ENCODE measurements at regions not wholly inside any gene's neighbourhood (a gene's known extent, or its start where the extent isn't known, plus 50 kb on each side); places are given as distances from the start of the nearest gene placed in this dataset.
"Not testable (repeated sequence)": the region's sequence is repeated elsewhere in the genome, so short reads cannot be mapped to it uniquely, and the experiment has no call there.

- no peak for DNase-seq (ENCODE audit: low read depth)
- no peak for TF ChIP-seq CTCF (IDR thresholded peaks at IDR 0.05; ENCODE audit: low read depth, low read length, missing control alignments)
- no peak overlapping the region for H3K4me3 ChIP-seq (ENCODE audit: low read depth, low read length)
Observed at GRCh38 chr5:36801523-36801922, 75.0 kb upstream of the NIPBL start.

- no peak for DNase-seq (ENCODE audit: low read depth)
- no peak for TF ChIP-seq CTCF (IDR thresholded peaks at IDR 0.05; ENCODE audit: low read depth, low read length, missing control alignments)
- no peak overlapping the region for H3K4me3 ChIP-seq (ENCODE audit: low read depth, low read length)
Observed at GRCh38 chr5:36802187-36802586, 74.4 kb upstream of the NIPBL start.

GRCh38 chr5:36813249-36813648, 63.3 kb upstream of the NIPBL start:
- H3K4me3 ChIP-seq (ENCODE audit: low read depth, low read length); DNase-seq (ENCODE audit: low read depth): not testable (repeated sequence)

GRCh38 chr5:36815871-36816270, 60.7 kb upstream of the NIPBL start:
- H3K4me3 ChIP-seq (ENCODE audit: low read depth, low read length), result no peak overlapping the region
- TF ChIP-seq CTCF (IDR thresholded peaks at IDR 0.05; ENCODE audit: low read depth, low read length, missing control alignments), result no peak
- DNase-seq (ENCODE audit: low read depth), result no peak

- no peak overlapping the region for H3K4me3 ChIP-seq (ENCODE audit: low read depth, low read length)
- no peak for TF ChIP-seq CTCF (IDR thresholded peaks at IDR 0.05; ENCODE audit: low read depth, low read length, missing control alignments)
- DNase-seq (ENCODE audit: low read depth), result no peak
Observed at GRCh38 chr5:36820900-36821299, 55.7 kb upstream of the NIPBL start.

- no peak for TF ChIP-seq CTCF (IDR thresholded peaks at IDR 0.05; ENCODE audit: low read depth, low read length, missing control alignments)
- no peak for DNase-seq (ENCODE audit: low read depth)
- H3K4me3 ChIP-seq (ENCODE audit: low read depth, low read length), result no peak overlapping the region
Observed at GRCh38 chr5:36826694-36827093, 49.9 kb upstream of the NIPBL start.
